ENCODE measurements at regions not wholly inside any gene's neighbourhood (a gene's known extent, or its start where the extent isn't known, plus 50 kb on each side); places are given as distances from the start of the nearest gene placed in this dataset.

GRCh38 chr5:4001758-4002533 is 406.3 kb downstream of the IRX1 start:
- Histone ChIP-seq H3K4me3 (ENCODE audit: low read depth, low read length) (no peak overlapping the region), H3K27ac (no peak overlapping the region), H3K36me3 (replicated peaks) (no peaks in the 10 kb centered on the region), H3K27me3 (replicated peaks) (no peaks in the 10 kb centered on the region)
- no peak for DNase-seq
- no peak for TF ChIP-seq CTCF (IDR thresholded peaks at IDR 0.05; ENCODE audit: low read depth, low read length, missing control alignments)
- in situ Hi-C loops (cut with HindIII; ENCODE audit: low pct_ligation_motif_present, low sequenced_read_pairs), result no loop called here

- Histone ChIP-seq H3K4me3 (ENCODE audit: low read depth, low read length) (no peak overlapping the region), H3K27me3 (replicated peaks) (no peaks in the 10 kb centered on the region), H3K36me3 (replicated peaks) (no peaks in the 10 kb centered on the region), H3K27ac (no peak overlapping the region)
- no peak for TF ChIP-seq CTCF (IDR thresholded peaks at IDR 0.05; ENCODE audit: low read depth, low read length, missing control alignments)
- no peak for DNase-seq
- in situ Hi-C loops (cut with HindIII; ENCODE audit: low pct_ligation_motif_present, low sequenced_read_pairs), result no loop called here
These were observed 409.7 kb downstream of the IRX1 start for GRCh38 chr5:4005335-4005734.

GRCh38 chr5:4007001-4007400 is 411.4 kb downstream of the IRX1 start:
- Histone ChIP-seq H3K27ac (no peak overlapping the region), H3K27me3 (replicated peaks) (no peaks in the 10 kb centered on the region), H3K36me3 (replicated peaks) (no peaks in the 10 kb centered on the region), H3K4me3 (ENCODE audit: low read depth, low read length) (no peak overlapping the region)
- in situ Hi-C loops (cut with HindIII; ENCODE audit: low pct_ligation_motif_present, low sequenced_read_pairs), result no loop called here
- no peak for TF ChIP-seq CTCF (IDR thresholded peaks at IDR 0.05; ENCODE audit: low read depth, low read length, missing control alignments)
- DNase-seq, result no peak

- Histone ChIP-seq H3K4me3 (ENCODE audit: low read depth, low read length) (no peak overlapping the region), H3K27ac (no peak overlapping the region), H3K36me3 (replicated peaks) (no peaks in the 10 kb centered on the region), H3K27me3 (replicated peaks) (no peaks in the 10 kb centered on the region)
- no peak for DNase-seq
- in situ Hi-C loops (cut with HindIII; ENCODE audit: low pct_ligation_motif_present, low sequenced_read_pairs), result no loop called here
- no peak for TF ChIP-seq CTCF (IDR thresholded peaks at IDR 0.05; ENCODE audit: low read depth, low read length, missing control alignments)
These were observed 416.3 kb downstream of the IRX1 start for GRCh38 chr5:4011943-4012342.

- TF ChIP-seq CTCF (IDR thresholded peaks at IDR 0.05; ENCODE audit: low read depth, low read length, missing control alignments), result no peak
- DNase-seq, result no peak
- in situ Hi-C loops (cut with HindIII; ENCODE audit: low pct_ligation_motif_present, low sequenced_read_pairs), result no loop called here
- Histone ChIP-seq H3K4me3 (ENCODE audit: low read depth, low read length) (no peak overlapping the region), H3K27ac (no peak overlapping the region), H3K27me3 (replicated peaks) (no peaks in the 10 kb centered on the region), H3K36me3 (replicated peaks) (no peaks in the 10 kb centered on the region)
These were observed 417.7 kb downstream of the IRX1 start for GRCh38 chr5:4013106-4013898.
